GM12878 (cell line): ENCODE measurements at regions not wholly inside any gene's neighbourhood (a gene's known extent, or its start where the extent isn't known, plus 50 kb on each side); places are given as distances from the start of the nearest gene placed in this dataset.

ENCODE experiments used
- ATAC-seq: fragments of 200-7000 bp; cut with Tn5 transposase; 3 replicates; pipeline ENCODE4 v1.9.1; 2020; ENCODE audit warnings: mild to moderate bottlenecking, moderate library complexity
- BruUV-seq: library from RNA; stranded (reverse); fragments of 400-500 nt; replicated peaks from 2 replicates; lab custom pipeline; 2021; lab: Mats Ljungman, UMichigan
- CTCF ChIA-PET: fragments of 300-600 bp; sonication (Branson Sonifier 250); formaldehyde crosslinking; extraction: SDS; loops from one replicate; lab custom pipeline; 2021; ENCODE audit warnings: inconsistent platforms; lab: Yijun Ruan, JAX
- POLR2A ChIA-PET: fragments of 350-600 bp; formaldehyde crosslinking; extraction: SDS; loops from one replicate; lab custom pipeline; 2021; ENCODE audit warnings: inconsistent platforms; lab: Charles Lee
- RAD21 ChIA-PET: fragments of 300-600 bp; sonication (Branson Sonifier 250); formaldehyde crosslinking; loops from one replicate; lab custom pipeline; 2023; ENCODE audit warnings: antibody characterized with exemption; ENCODE audit not compliant: unreplicated experiment; lab: Charles Lee
- SMC1A ChIA-PET: fragments of 300-600 bp; sonication (Branson Sonifier 250); formaldehyde crosslinking; loops from one replicate; lab custom pipeline; 2023; ENCODE audit not compliant: unreplicated experiment, uncharacterized antibody; lab: Charles Lee
- DNase-seq: peaks from one replicate; pipeline ENCODE4 v3.0.0-alpha.2; 2011; ENCODE audit warnings: low read depth, low spot score
- FAIRE-seq: peaks from 3 replicates; lab custom pipeline; 2011; peaks lifted over from hg19 to GRCh38; lab: Jason Lieb, UNC
- H2AFZ ChIP-seq: 2 replicates; pipeline ENCODE4 v1.6.0; 2011; ENCODE audit warnings: low read depth, low read length, control low read depth; ENCODE audit not compliant: control insufficient read depth
- H3K27ac ChIP-seq: 2 replicates; pipeline ENCODE4 v1.5.1; 2011; ENCODE audit warnings: control low read depth; ENCODE audit not compliant: control insufficient read depth, insufficient read depth
- H3K27me3 ChIP-seq, 2 experiments: replicated peaks in 1 of 2; 2 replicates each; pipeline versions ENCODE4 v1.6.0 to v1.6.1; 2011; ENCODE audit warnings: low read length in 1 of 2; ENCODE audit not compliant: control insufficient read depth in 2 of 2, insufficient read depth in 2 of 2
- H3K36me3 ChIP-seq, 2 experiments: 2 replicates each; pipeline ENCODE4 v1.5.1; 2011; ENCODE audit warnings: low read length in 1 of 2; ENCODE audit not compliant: control insufficient read depth in 2 of 2, insufficient read depth in 2 of 2
- H3K4me1 ChIP-seq: 2 replicates; pipeline ENCODE4 v1.6.1; 2011; ENCODE audit warnings: mild to moderate bottlenecking, low read length, moderate library complexity, mixed read lengths; ENCODE audit not compliant: control insufficient read depth, insufficient read depth
- H3K4me2 ChIP-seq: 2 replicates; pipeline ENCODE4 v1.6.0; 2011; ENCODE audit warnings: control low read depth; ENCODE audit not compliant: control insufficient read depth, insufficient read depth
- H3K4me3 ChIP-seq: fragments of 200-600 bp; sonication (generic); 2 replicates; pipeline ENCODE4 v1.5.1; 2016
- H3K79me2 ChIP-seq: 2 replicates; pipeline ENCODE4 v1.6.0; 2011; ENCODE audit warnings: low read length; ENCODE audit not compliant: control insufficient read depth, insufficient read depth
- H3K9ac ChIP-seq: 2 replicates; pipeline ENCODE4 v1.8.0; 2011; ENCODE audit warnings: low read length, control low read depth, mixed read lengths; ENCODE audit not compliant: control insufficient read depth, insufficient read depth
- H3K9me3 ChIP-seq: replicated peaks from 3 replicates; pipeline ENCODE4 v1.5.1; 2011; ENCODE audit warnings: mild to moderate bottlenecking, low read length; ENCODE audit not compliant: control insufficient read depth, insufficient read depth
- H4K20me1 ChIP-seq: 2 replicates; pipeline ENCODE4 v1.6.0; 2011; ENCODE audit not compliant: control insufficient read depth, insufficient read depth
- ATF2 ChIP-seq: IDR thresholded peaks from 2 replicates; pipeline ENCODE4 v1.6.1; 2012; ENCODE audit warnings: low read length, inconsistent platforms
- CREB1 ChIP-seq: IDR thresholded peaks from 2 replicates; pipeline ENCODE4 v1.6.1; 2012; ENCODE audit warnings: low read depth, mild to moderate bottlenecking, inconsistent platforms
- CREM ChIP-seq: IDR thresholded peaks from 2 replicates; pipeline ENCODE4 v1.6.1; 2014; ENCODE audit warnings: antibody characterized with exemption, low read depth
- DPF2 ChIP-seq: fragments of 450-650 bp; IDR thresholded peaks from 2 replicates; pipeline ENCODE4 v1.6.1; 2017; ENCODE audit warnings: mild to moderate bottlenecking
- E2F8 ChIP-seq: fragments of 450-650 bp; IDR thresholded peaks from 2 replicates; pipeline ENCODE4 v1.6.1; 2018; ENCODE audit warnings: mild to moderate bottlenecking, low read depth, moderate library complexity; ENCODE audit not compliant: partially characterized antibody
- ELK1 ChIP-seq: IDR thresholded peaks from 2 replicates; pipeline ENCODE4 v1.6.1; 2012; ENCODE audit warnings: low read depth, low read length, improper control_type of control experiment
- EP300 ChIP-seq, 2 experiments: fragments of 150-350 bp in 1 of 2; IDR thresholded peaks; 2 replicates each; pipeline ENCODE4 v1.6.1; 2011 to 2012; ENCODE audit warnings: low read depth in 2 of 2, low read length in 2 of 2, borderline replicate concordance in 1 of 2, improper control_type of control experiment in 1 of 2, inconsistent platforms in 1 of 2; ENCODE audit not compliant: control insufficient read depth in 1 of 2
- GABPA ChIP-seq: IDR thresholded peaks from 2 replicates; pipeline ENCODE4 v1.6.1; 2014; ENCODE audit warnings: antibody characterized with exemption, low read depth, mild to moderate bottlenecking, inconsistent platforms
- GATAD2B ChIP-seq: fragments of 450-650 bp; conservative IDR thresholded peaks from 2 replicates; pipeline ENCODE4 v1.6.1; 2017; ENCODE audit warnings: low read depth, mild to moderate bottlenecking, moderate library complexity
- IRF3 ChIP-seq: fragments of 450-650 bp; IDR thresholded peaks from 2 replicates; pipeline ENCODE4 v1.6.1; 2014; ENCODE audit warnings: mild to moderate bottlenecking
- NFYB ChIP-seq: IDR thresholded peaks from 2 replicates; pipeline ENCODE4 v1.6.1; 2011; ENCODE audit warnings: low read depth, mild to moderate bottlenecking, low read length, improper control_type of control experiment, moderate library complexity; ENCODE audit not compliant: insufficient read depth
- PML ChIP-seq: IDR thresholded peaks from 2 replicates; pipeline ENCODE4 v1.6.1; 2012; ENCODE audit warnings: low read length, inconsistent platforms
- POU2F2 ChIP-seq: IDR thresholded peaks from 3 replicates; pipeline ENCODE4 v1.6.1; 2011; ENCODE audit warnings: low read depth, mild to moderate bottlenecking, low read length, borderline replicate concordance
- RCOR1 ChIP-seq: conservative IDR thresholded peaks from 2 replicates; pipeline ENCODE4 v1.6.1; 2012; ENCODE audit warnings: low read depth, low read length, improper control_type of control experiment
- SMARCA5 ChIP-seq: fragments of 450-650 bp; IDR thresholded peaks from 2 replicates; pipeline ENCODE4 v1.6.1; 2017; ENCODE audit warnings: mild to moderate bottlenecking
- ZBTB4 ChIP-seq: fragments of 450-650 bp; formaldehyde crosslinking; IDR thresholded peaks from 2 replicates; pipeline ENCODE4 v1.4.0; 2022; ENCODE audit warnings: mild to moderate bottlenecking, moderate library complexity
- ZNF24 ChIP-seq: fragments of 450-650 bp; IDR thresholded peaks from 2 replicates; pipeline ENCODE4 v1.6.1; 2017; ENCODE audit warnings: antibody characterized with exemption, mild to moderate bottlenecking
- in situ Hi-C: fragments of 300-500 bp; cut with MboI; formaldehyde crosslinking; loops from 9 replicates; pipeline ENCODE4 v1.14.3; 2018; ENCODE audit warnings: mixed read lengths
- intact Hi-C: fragments of 100-400 bp; cut with micrococcal nuclease; formaldehyde crosslinking; loops from one replicate; pipeline ENCODE4 v1.14.2; 2022; ENCODE audit not compliant: unreplicated experiment

- no peaks in the 10 kb centered on the region for H3K9me3 ChIP-seq
- no peak overlapping the region for H3K9ac ChIP-seq
- H3K27me3 ChIP-seq: no peaks in the 10 kb centered on the region
- no peaks in the 10 kb centered on the region for H4K20me1 ChIP-seq
- no peaks in the 10 kb centered on the region for H3K36me3 ChIP-seq
- DNase-seq: no peak
- BruUV-seq: no TSS peak
- in situ Hi-C loops: no loop called here
- H3K4me2 ChIP-seq: no peak overlapping the region
- intact Hi-C loops: no loop called here
- POLR2A ChIA-PET: interaction anchor here (1.0 kb wide), 1 partner anchor 66 kb away, joined by 4 read pairs; no protein-coding TSS in a partner anchor
- CTCF ChIA-PET: no interaction called here
- RAD21 ChIA-PET: no interaction called here
- H3K27ac ChIP-seq: no peak overlapping the region
- no peak for ATAC-seq
- SMC1A ChIA-PET: no interaction called here
- no peaks in the 10 kb centered on the region for H3K79me2 ChIP-seq
- no peaks in the 10 kb centered on the region for H3K4me1 ChIP-seq
- FAIRE-seq: no peak
- no peak overlapping the region for H2AFZ ChIP-seq
- H3K4me3 ChIP-seq: no peak overlapping the region
- TF ChIP-seq GABPA (no peak), GATAD2B (no peak), RCOR1 (no peak), EP300 (IDR thresholded peaks at IDR 0.05; ENCODE audit: borderline replicate concordance in 1 of 2, control insufficient read depth in 1 of 2, low read depth in 2 of 2, low read length in 2 of 2) (no peak), ZNF24 (no peak), ZBTB4 (no peak), PML (no peak), ATF2 (no peak), DPF2 (no peak), SMARCA5 (no peak), ELK1 (no peak), E2F8 (no peak), POU2F2 (no peak), CREB1 (no peak), IRF3 (no peak), NFYB (no peak), CREM (no peak)
Observed at GRCh38 chr10:52631648-52632047, 140.9 kb downstream of the MBL2 start.
